Parathyroid adenoma (tissue), 2 donors: ENCODE measurements at regions not wholly inside any gene's neighbourhood (a gene's known extent, or its start where the extent isn't known, plus 50 kb on each side); places are given as distances from the start of the nearest gene placed in this dataset.

Experiments
- H2AFZ ChIP-seq: fragments of 300-600 bp; sonication (generic); one replicate; pipeline ENCODE4 v1.7.0; 2017; ENCODE audit warnings: antibody characterized with exemption, mild to moderate bottlenecking
- H3K27ac ChIP-seq: fragments of 300-600 bp; sonication (generic); one replicate; pipeline ENCODE4 v1.7.0; 2017
- H3K27me3 ChIP-seq: fragments of 300-600 bp; sonication (generic); one replicate; pipeline ENCODE4 v1.7.0; 2017; ENCODE audit warnings: low read length; ENCODE audit not compliant: control insufficient read depth, insufficient read depth
- H3K36me3 ChIP-seq: fragments of 300-600 bp; sonication (generic); one replicate; pipeline ENCODE4 v1.7.0; 2017; ENCODE audit warnings: low read length; ENCODE audit not compliant: control insufficient read depth, insufficient read depth
- H3K4me1 ChIP-seq: fragments of 300-600 bp; sonication (generic); one replicate; pipeline ENCODE4 v1.7.0; 2017; ENCODE audit warnings: control low read depth
- H3K4me2 ChIP-seq: fragments of 300-600 bp; sonication (generic); one replicate; pipeline ENCODE4 v1.7.0; 2017; ENCODE audit warnings: low read length
- H3K4me3 ChIP-seq: fragments of 300-600 bp; sonication (generic); one replicate; pipeline ENCODE4 v1.7.0; 2017; ENCODE audit warnings: low read depth, low read length
- H3K79me2 ChIP-seq: fragments of 300-600 bp; sonication (generic); one replicate; pipeline ENCODE4 v1.7.0; 2017; ENCODE audit warnings: control low read depth
- H3K9ac ChIP-seq: fragments of 300-600 bp; sonication (generic); one replicate; pipeline ENCODE4 v1.7.0; 2017; ENCODE audit warnings: mild to moderate bottlenecking
- H3K9me3 ChIP-seq: fragments of 300-600 bp; sonication (generic); one replicate; pipeline ENCODE4 v1.7.0; 2017; ENCODE audit warnings: low read length; ENCODE audit not compliant: control insufficient read depth
- TF ChIP-seq, protein P1 (sequence below): fragments of 300-600 bp; sonication (generic); IDR thresholded peaks from one replicate; pipeline ENCODE4 v1.7.0; 2017; ENCODE audit warnings: antibody characterized with exemption, mild to moderate bottlenecking
- donor health status: primary hyperparathyroidism.

GRCh38 chr5:113682497-113683136, 169.1 kb downstream of the YTHDC2 start:
- Histone ChIP-seq H2AFZ (no peak overlapping the region), H3K27ac (no peak overlapping the region), H3K9me3 (no peaks in the 10 kb centered on the region), H3K4me2 (no peak overlapping the region), H3K79me2 (no peaks in the 10 kb centered on the region), H3K4me3 (no peak overlapping the region), H3K9ac (no peak overlapping the region), H3K27me3 (no peaks in the 10 kb centered on the region), H3K36me3 (no peaks in the 10 kb centered on the region), H3K4me1 (no peaks in the 10 kb centered on the region)
- TF ChIP-seq, protein P1, sequence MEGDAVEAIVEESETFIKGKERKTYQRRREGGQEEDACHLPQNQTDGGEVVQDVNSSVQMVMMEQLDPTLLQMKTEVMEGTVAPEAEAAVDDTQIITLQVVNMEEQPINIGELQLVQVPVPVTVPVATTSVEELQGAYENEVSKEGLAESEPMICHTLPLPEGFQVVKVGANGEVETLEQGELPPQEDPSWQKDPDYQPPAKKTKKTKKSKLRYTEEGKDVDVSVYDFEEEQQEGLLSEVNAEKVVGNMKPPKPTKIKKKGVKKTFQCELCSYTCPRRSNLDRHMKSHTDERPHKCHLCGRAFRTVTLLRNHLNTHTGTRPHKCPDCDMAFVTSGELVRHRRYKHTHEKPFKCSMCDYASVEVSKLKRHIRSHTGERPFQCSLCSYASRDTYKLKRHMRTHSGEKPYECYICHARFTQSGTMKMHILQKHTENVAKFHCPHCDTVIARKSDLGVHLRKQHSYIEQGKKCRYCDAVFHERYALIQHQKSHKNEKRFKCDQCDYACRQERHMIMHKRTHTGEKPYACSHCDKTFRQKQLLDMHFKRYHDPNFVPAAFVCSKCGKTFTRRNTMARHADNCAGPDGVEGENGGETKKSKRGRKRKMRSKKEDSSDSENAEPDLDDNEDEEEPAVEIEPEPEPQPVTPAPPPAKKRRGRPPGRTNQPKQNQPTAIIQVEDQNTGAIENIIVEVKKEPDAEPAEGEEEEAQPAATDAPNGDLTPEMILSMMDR, result no peak

- Histone ChIP-seq H3K27me3 (no peaks in the 10 kb centered on the region), H3K9ac (no peak overlapping the region), H3K4me3 (no peak overlapping the region), H3K9me3 (no peaks in the 10 kb centered on the region), H3K36me3 (no peaks in the 10 kb centered on the region), H3K4me2 (no peak overlapping the region), H3K27ac (no peak overlapping the region), H3K79me2 (no peaks in the 10 kb centered on the region), H2AFZ (no peak overlapping the region), H3K4me1 (no peaks in the 10 kb centered on the region)
- TF ChIP-seq, protein P1, result no peak
These were observed 169.7 kb downstream of the YTHDC2 start for GRCh38 chr5:113683211-113683610.

DNA sequence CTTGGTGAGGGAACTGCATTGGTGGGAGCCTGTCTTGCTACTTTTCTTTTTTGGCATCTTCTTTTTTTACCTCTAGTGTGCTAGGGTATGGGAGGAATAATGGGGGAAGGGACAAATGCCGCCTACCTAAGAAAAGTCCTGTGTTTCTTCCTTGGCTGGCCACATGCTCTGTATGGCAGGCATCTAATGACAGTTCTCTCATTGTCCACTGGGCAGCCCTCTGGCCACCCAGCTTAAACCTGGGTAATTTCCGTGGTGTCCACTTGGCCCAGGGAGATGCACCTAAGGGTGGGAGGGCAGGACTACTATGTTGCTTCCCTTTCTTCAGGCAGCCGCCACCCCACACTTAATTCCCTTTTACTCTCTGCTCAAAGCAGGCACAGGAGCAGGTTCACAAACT, 173.1 kb downstream of the YTHDC2 start:
- Histone ChIP-seq H2AFZ (no peak overlapping the region), H3K79me2 (no peaks in the 10 kb centered on the region), H3K36me3 (no peaks in the 10 kb centered on the region), H3K4me2 (no peak overlapping the region), H3K4me1 (no peaks in the 10 kb centered on the region), H3K27ac (no peak overlapping the region), H3K27me3 (no peaks in the 10 kb centered on the region), H3K4me3 (no peak overlapping the region), H3K9me3 (no peaks in the 10 kb centered on the region), H3K9ac (no peak overlapping the region)
- TF ChIP-seq, protein P1, result no peak

DNA sequence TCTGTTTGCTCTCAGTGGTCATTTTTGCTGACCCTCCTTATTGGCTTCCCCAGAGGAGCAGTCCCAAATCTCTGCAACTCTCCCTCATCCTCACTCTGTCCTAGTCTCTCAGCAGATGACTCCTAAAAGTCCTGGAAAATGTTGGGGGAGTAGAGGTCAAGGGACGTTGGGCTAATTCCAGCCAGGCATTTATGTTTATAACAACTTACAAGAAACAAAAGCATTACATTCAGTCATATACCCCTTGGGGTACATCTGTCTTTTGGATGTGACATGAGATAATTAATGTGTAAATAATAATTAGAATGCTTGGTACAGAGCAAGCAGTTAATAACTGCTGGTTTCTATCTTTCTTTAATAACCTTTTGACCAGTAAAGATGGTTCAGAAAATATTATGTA, 176.2 kb downstream of the YTHDC2 start:
- Histone ChIP-seq H3K9me3 (no peaks in the 10 kb centered on the region), H3K36me3 (no peaks in the 10 kb centered on the region), H2AFZ (no peak overlapping the region), H3K4me2 (no peak overlapping the region), H3K27me3 (no peaks in the 10 kb centered on the region), H3K9ac (no peak overlapping the region), H3K27ac (no peak overlapping the region), H3K4me1 (no peaks in the 10 kb centered on the region), H3K4me3 (no peak overlapping the region), H3K79me2 (no peaks in the 10 kb centered on the region)
- TF ChIP-seq, protein P1, result no peak

GRCh38 chr5:113692466-113692865, 179.0 kb downstream of the YTHDC2 start:
- TF ChIP-seq, protein P1, result no peak
- no peaks in the 10 kb centered on the region for H3K79me2 ChIP-seq
- H3K9me3 ChIP-seq, result no peaks in the 10 kb centered on the region
- H3K27me3 ChIP-seq, result no peaks in the 10 kb centered on the region
- H3K4me2 ChIP-seq, result no peak overlapping the region
- no peak overlapping the region for H3K9ac ChIP-seq
- no peak overlapping the region for H3K27ac ChIP-seq
- H2AFZ ChIP-seq, result no peak overlapping the region
- no peak overlapping the region for H3K4me3 ChIP-seq
- no peaks in the 10 kb centered on the region for H3K4me1 ChIP-seq
- H3K36me3 ChIP-seq, result no peaks in the 10 kb centered on the region
